ENCODE measurements at regions not wholly inside any gene's neighbourhood (a gene's known extent, or its start where the extent isn't known, plus 50 kb on each side); places are given as distances from the start of the nearest gene placed in this dataset.

DNA sequence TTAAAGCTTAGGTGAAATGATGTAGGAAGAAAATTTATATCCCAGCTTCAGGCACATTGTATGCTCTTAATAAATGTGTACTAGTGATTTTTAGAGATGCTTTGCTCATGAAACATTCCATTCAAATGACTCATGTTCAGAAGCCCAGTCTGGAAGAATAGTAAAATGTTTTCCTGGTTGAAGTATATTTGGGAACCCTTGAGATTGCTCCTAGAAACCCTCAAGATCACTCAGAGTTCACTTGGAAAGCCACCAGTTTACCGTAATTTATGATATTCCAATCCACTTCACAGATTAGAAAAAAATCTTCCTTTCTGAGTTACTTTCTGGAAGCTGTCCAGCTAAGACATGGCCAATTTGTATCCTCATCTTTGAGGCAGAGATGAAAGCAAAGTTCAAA lies 186.4 kb downstream of the SYT10 start:
- Histone ChIP-seq H3K9me2 (replicated peaks; ENCODE audit: control insufficient read depth, low read length) (no peaks in the 10 kb centered on the region), H3K27ac (ENCODE audit: low read depth, low read length) (no peak overlapping the region), H3K9me3 (ENCODE audit: control insufficient read depth, insufficient read depth, low read length) (no peaks in the 10 kb centered on the region), H3K4me2 (ENCODE audit: low read length) (no peak overlapping the region), H3K79me2 (ENCODE audit: control insufficient read depth, low read length) (no peaks in the 10 kb centered on the region), H3K4me3 (ENCODE audit: low read length) (no peak overlapping the region), H3K36me3 (ENCODE audit: control insufficient read depth, low read length) (no peaks in the 10 kb centered on the region), H4K20me1 (ENCODE audit: control insufficient read depth, insufficient read depth, low read depth, low read length) (no peaks in the 10 kb centered on the region), H3F3A (ENCODE audit: control insufficient read depth, insufficient read depth) (no peaks in the 10 kb centered on the region), H3K27me3 (ENCODE audit: control insufficient read depth, low read length) (no peaks in the 10 kb centered on the region), H3K4me1 (ENCODE audit: control insufficient read depth, low read length) (no peaks in the 10 kb centered on the region)
- no peak for TF ChIP-seq EZH2phosphoT487 (IDR thresholded peaks at IDR 0.05; ENCODE audit: borderline replicate concordance, low read length)
- TF ChIP-seq, protein P1, sequence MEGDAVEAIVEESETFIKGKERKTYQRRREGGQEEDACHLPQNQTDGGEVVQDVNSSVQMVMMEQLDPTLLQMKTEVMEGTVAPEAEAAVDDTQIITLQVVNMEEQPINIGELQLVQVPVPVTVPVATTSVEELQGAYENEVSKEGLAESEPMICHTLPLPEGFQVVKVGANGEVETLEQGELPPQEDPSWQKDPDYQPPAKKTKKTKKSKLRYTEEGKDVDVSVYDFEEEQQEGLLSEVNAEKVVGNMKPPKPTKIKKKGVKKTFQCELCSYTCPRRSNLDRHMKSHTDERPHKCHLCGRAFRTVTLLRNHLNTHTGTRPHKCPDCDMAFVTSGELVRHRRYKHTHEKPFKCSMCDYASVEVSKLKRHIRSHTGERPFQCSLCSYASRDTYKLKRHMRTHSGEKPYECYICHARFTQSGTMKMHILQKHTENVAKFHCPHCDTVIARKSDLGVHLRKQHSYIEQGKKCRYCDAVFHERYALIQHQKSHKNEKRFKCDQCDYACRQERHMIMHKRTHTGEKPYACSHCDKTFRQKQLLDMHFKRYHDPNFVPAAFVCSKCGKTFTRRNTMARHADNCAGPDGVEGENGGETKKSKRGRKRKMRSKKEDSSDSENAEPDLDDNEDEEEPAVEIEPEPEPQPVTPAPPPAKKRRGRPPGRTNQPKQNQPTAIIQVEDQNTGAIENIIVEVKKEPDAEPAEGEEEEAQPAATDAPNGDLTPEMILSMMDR (IDR thresholded peaks at IDR 0.05; ENCODE audit: low read depth, low read length, poor library complexity, severe bottlenecking) = no peak

DNA sequence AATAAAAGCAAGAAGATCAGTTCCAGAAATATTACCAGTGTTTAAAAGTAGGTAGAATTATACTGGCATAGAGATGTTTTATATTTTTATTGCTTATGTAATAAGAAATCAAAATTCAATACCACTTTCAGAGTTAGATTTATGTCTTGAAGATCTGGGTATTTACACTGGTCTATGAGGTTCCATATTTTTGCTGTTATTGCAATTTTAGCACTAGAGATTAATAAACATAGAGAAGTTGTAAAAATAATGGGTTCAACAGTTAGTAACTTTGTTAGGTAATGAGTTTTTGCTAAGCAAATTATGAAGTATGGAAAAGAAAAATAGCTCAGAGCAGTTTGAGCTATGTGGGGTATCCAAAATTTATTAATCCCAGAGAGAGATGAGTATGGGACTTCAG lies 188.1 kb downstream of the SYT10 start:
- TF ChIP-seq EZH2phosphoT487 (IDR thresholded peaks at IDR 0.05; ENCODE audit: borderline replicate concordance, low read length) = no peak
- TF ChIP-seq, protein P1 (IDR thresholded peaks at IDR 0.05; ENCODE audit: low read depth, low read length, poor library complexity, severe bottlenecking) = no peak
- Histone ChIP-seq H3K36me3 (ENCODE audit: control insufficient read depth, low read length) (no peaks in the 10 kb centered on the region), H3K4me1 (ENCODE audit: control insufficient read depth, low read length) (no peaks in the 10 kb centered on the region), H3K27ac (ENCODE audit: low read depth, low read length) (no peak overlapping the region), H3K9me3 (ENCODE audit: control insufficient read depth, insufficient read depth, low read length) (no peaks in the 10 kb centered on the region), H3K4me2 (ENCODE audit: low read length) (no peak overlapping the region), H3K27me3 (ENCODE audit: control insufficient read depth, low read length) (no peaks in the 10 kb centered on the region), H3K9me2 (replicated peaks; ENCODE audit: control insufficient read depth, low read length) (no peaks in the 10 kb centered on the region), H3K79me2 (ENCODE audit: control insufficient read depth, low read length) (no peaks in the 10 kb centered on the region), H3F3A (ENCODE audit: control insufficient read depth, insufficient read depth) (no peaks in the 10 kb centered on the region), H4K20me1 (ENCODE audit: control insufficient read depth, insufficient read depth, low read depth, low read length) (no peaks in the 10 kb centered on the region), H3K4me3 (ENCODE audit: low read length) (no peak overlapping the region)

DNA sequence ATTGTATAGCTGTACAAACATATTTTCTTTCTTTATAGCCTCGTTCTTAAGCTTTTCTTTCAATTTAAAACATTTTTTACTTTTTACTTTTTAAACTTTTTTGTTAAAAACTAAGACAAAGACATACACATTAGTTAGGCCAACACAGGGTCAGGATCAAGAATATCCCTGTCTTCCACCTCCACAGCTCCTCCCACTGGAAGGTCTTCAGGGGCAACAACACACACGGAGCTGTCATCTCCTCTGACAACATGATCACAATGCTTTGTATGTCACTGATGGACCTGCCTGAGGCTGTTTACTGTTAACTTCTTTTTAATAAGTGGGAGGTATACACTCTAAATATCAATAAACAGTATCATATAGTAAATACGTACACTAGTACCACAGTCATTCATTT lies 191.3 kb downstream of the SYT10 start:
- Histone ChIP-seq H3F3A (ENCODE audit: control insufficient read depth, insufficient read depth) (no peaks in the 10 kb centered on the region), H3K9me3 (ENCODE audit: control insufficient read depth, insufficient read depth, low read length) (no peaks in the 10 kb centered on the region), H3K9me2 (replicated peaks; ENCODE audit: control insufficient read depth, low read length) (no peaks in the 10 kb centered on the region), H3K79me2 (ENCODE audit: control insufficient read depth, low read length) (no peaks in the 10 kb centered on the region), H3K4me3 (ENCODE audit: low read length) (no peak overlapping the region), H3K27ac (ENCODE audit: low read depth, low read length) (no peak overlapping the region), H3K4me1 (ENCODE audit: control insufficient read depth, low read length) (no peaks in the 10 kb centered on the region), H4K20me1 (ENCODE audit: control insufficient read depth, insufficient read depth, low read depth, low read length) (no peaks in the 10 kb centered on the region), H3K27me3 (ENCODE audit: control insufficient read depth, low read length) (no peaks in the 10 kb centered on the region), H3K4me2 (ENCODE audit: low read length) (no peak overlapping the region), H3K36me3 (ENCODE audit: control insufficient read depth, low read length) (no peaks in the 10 kb centered on the region)
- TF ChIP-seq EZH2phosphoT487 (IDR thresholded peaks at IDR 0.05; ENCODE audit: borderline replicate concordance, low read length) = no peak
- TF ChIP-seq, protein P1 (IDR thresholded peaks at IDR 0.05; ENCODE audit: low read depth, low read length, poor library complexity, severe bottlenecking) = no peak

DNA sequence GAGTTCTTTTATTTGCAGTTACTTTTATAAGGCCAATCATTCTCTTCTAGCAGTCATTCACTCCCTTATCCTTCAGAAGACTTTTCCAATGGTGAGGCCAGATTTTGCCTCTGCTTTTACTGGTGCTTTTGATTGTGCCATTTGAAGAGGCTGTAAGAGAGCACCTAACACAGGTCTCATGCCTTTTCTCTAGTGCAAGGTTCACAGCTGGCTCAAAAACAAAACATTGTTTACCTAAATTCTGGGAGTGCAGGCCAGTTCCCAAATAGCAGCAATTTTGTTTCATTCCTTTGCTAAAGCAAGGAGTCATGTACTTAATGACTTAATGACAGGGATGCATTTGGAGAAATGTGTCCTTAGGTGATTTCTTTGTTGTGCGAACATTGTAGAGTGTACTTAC lies 192.0 kb downstream of the SYT10 start:
- H3K9me2 ChIP-seq (replicated peaks; ENCODE audit: control insufficient read depth, low read length) = no peaks in the 10 kb centered on the region
- TF ChIP-seq EZH2phosphoT487 (IDR thresholded peaks at IDR 0.05; ENCODE audit: borderline replicate concordance, low read length) = no peak
- TF ChIP-seq, protein P1 (IDR thresholded peaks at IDR 0.05; ENCODE audit: low read depth, low read length, poor library complexity, severe bottlenecking) = no peak
- no peak overlapping the region for H3K27ac ChIP-seq (ENCODE audit: low read depth, low read length)
- H3F3A ChIP-seq (ENCODE audit: control insufficient read depth, insufficient read depth) = no peaks in the 10 kb centered on the region
- no peak overlapping the region for H3K4me3 ChIP-seq (ENCODE audit: low read length)
- no peak overlapping the region for H3K4me2 ChIP-seq (ENCODE audit: low read length)
- H3K27me3 ChIP-seq (ENCODE audit: control insufficient read depth, low read length) = no peaks in the 10 kb centered on the region
- no peaks in the 10 kb centered on the region for H3K36me3 ChIP-seq (ENCODE audit: control insufficient read depth, low read length)
- no peaks in the 10 kb centered on the region for H3K9me3 ChIP-seq (ENCODE audit: control insufficient read depth, insufficient read depth, low read length)
- no peaks in the 10 kb centered on the region for H3K4me1 ChIP-seq (ENCODE audit: control insufficient read depth, low read length)
- H3K79me2 ChIP-seq (ENCODE audit: control insufficient read depth, low read length) = no peaks in the 10 kb centered on the region
- H4K20me1 ChIP-seq (ENCODE audit: control insufficient read depth, insufficient read depth, low read depth, low read length) = no peaks in the 10 kb centered on the region
